PC-3 (cell line): ENCODE measurements at regions not wholly inside any gene's neighbourhood (a gene's known extent, or its start where the extent isn't known, plus 50 kb on each side); places are given as distances from the start of the nearest gene placed in this dataset.

ENCODE experiments used
- ATAC-seq: fragments of 200-7000 bp; cut with Tn5 transposase; 2 replicates; pipeline ENCODE4 v1.9.1; 2020; ENCODE audit warnings: mild to moderate bottlenecking, moderate library complexity
- BruUV-seq: library from RNA; stranded (reverse); fragments of 400-500 nt; replicated peaks from 2 replicates; lab custom pipeline; 2021; lab: Mats Ljungman, UMichigan
- CTCF ChIA-PET: fragments of 300-600 bp; sonication (Branson Sonifier 250); formaldehyde crosslinking; loops from one replicate; lab custom pipeline; 2022; ENCODE audit warnings: antibody characterized with exemption; lab: Charles Lee
- POLR2A ChIA-PET: fragments of 300-600 bp; sonication (Branson Sonifier 250); formaldehyde crosslinking; loops from one replicate; lab custom pipeline; 2022; ENCODE audit warnings: antibody characterized with exemption; ENCODE audit not compliant: unreplicated experiment; lab: Charles Lee
- DNase-seq: peaks from one replicate; pipeline ENCODE4 v3.0.0-alpha.2; 2015
- H2AFZ ChIP-seq: fragments of 300-600 bp; sonication (generic); 2 replicates; pipeline ENCODE4 v1.6.0; 2016; ENCODE audit warnings: antibody characterized with exemption, low read length
- H3F3A ChIP-seq: fragments of 300-600 bp; sonication (generic); one replicate; pipeline ENCODE4 v1.6.0; 2017; ENCODE audit warnings: antibody characterized with exemption, low read length, control low read depth, mild to moderate bottlenecking; ENCODE audit not compliant: unreplicated experiment
- H3K27ac ChIP-seq: fragments of 300-600 bp; sonication (generic); 2 replicates; pipeline ENCODE4 v1.5.1; 2016; ENCODE audit warnings: mild to moderate bottlenecking, low read length
- H3K27me3 ChIP-seq: fragments of 300-600 bp; sonication (generic); 2 replicates; pipeline ENCODE4 v1.6.1; 2016; ENCODE audit warnings: low read length, mixed read lengths
- H3K36me3 ChIP-seq: fragments of 300-600 bp; sonication (generic); 2 replicates; pipeline ENCODE4 v1.6.1; 2016; ENCODE audit warnings: low read depth, mixed run types, low read length, mixed read lengths
- H3K4me1 ChIP-seq: fragments of 300-600 bp; sonication (generic); 2 replicates; pipeline ENCODE4 v1.5.1; 2016; ENCODE audit warnings: low read length; ENCODE audit not compliant: insufficient read depth
- H3K4me2 ChIP-seq: fragments of 300-600 bp; sonication (generic); 2 replicates; pipeline ENCODE4 v1.6.0; 2016; ENCODE audit warnings: low read length
- H3K4me3 ChIP-seq: fragments of 300-600 bp; sonication (generic); 2 replicates; pipeline ENCODE4 v1.5.1; 2016; ENCODE audit warnings: mild to moderate bottlenecking, low read length, mixed read lengths
- H3K79me2 ChIP-seq: fragments of 300-600 bp; sonication (generic); 2 replicates; pipeline ENCODE4 v1.6.1; 2017; ENCODE audit warnings: low read length, mixed read lengths
- H3K9ac ChIP-seq: fragments of 300-600 bp; sonication (generic); 2 replicates; pipeline ENCODE4 v1.6.0; 2016; ENCODE audit warnings: mild to moderate bottlenecking, low read length
- H3K9me2 ChIP-seq: fragments of 300-600 bp; sonication (generic); replicated peaks from 2 replicates; pipeline ENCODE4 v1.6.1; 2016; ENCODE audit warnings: mixed run types, low read length, mixed read lengths
- H3K9me3 ChIP-seq: fragments of 300-600 bp; sonication (generic); 2 replicates; pipeline ENCODE4 v1.6.1; 2016; ENCODE audit warnings: low read length, mixed read lengths
- H4K20me1 ChIP-seq: fragments of 300-600 bp; sonication (generic); 2 replicates; pipeline ENCODE4 v1.6.1; 2016; ENCODE audit warnings: low read length, mixed read lengths
- EZH2 ChIP-seq: fragments of 300-600 bp; sonication (generic); IDR thresholded peaks from one replicate; pipeline ENCODE4 v1.6.1; 2017; ENCODE audit warnings: antibody characterized with exemption, mild to moderate bottlenecking, low read length; ENCODE audit not compliant: unreplicated experiment
- EZH2phosphoT487 ChIP-seq: fragments of 300-600 bp; sonication (generic); IDR thresholded peaks from 2 replicates; pipeline ENCODE4 v1.6.1; 2018; ENCODE audit warnings: mild to moderate bottlenecking, antibody characterized with exemption, low read length, borderline replicate concordance
- intact Hi-C: fragments of 100-400 bp; cut with micrococcal nuclease; formaldehyde crosslinking; loops from 2 replicates; pipeline ENCODE4 v1.9.0; 2023
- TF ChIP-seq, protein P1 (sequence below): fragments of 300-600 bp; sonication (generic); conservative IDR thresholded peaks from 2 replicates; pipeline ENCODE4 v1.5.1; 2017; ENCODE audit warnings: antibody characterized with exemption, low read depth, mild to moderate bottlenecking, low read length

DNA sequence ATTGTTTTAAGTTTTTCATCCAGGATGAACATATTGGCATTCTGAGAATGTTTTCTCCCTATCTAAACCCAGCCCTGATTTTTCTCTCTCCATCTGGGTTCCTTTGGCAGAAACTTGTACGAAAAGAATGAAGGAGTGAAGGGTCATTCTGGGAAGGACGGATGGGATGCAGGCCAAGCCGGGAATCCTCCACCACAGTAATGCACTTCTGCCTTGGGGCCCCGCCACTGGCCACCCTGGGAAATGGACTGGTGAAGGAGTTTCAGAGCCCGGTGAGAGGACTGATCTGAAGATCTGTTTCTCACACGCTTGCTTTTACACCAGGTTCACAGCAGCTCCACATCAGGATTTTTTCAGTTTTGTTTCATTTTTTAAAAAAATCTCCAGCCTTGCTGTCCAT is 554.8 kb downstream of the BNC2 start:
- H3K27ac ChIP-seq = no peak overlapping the region
- POLR2A ChIA-PET = no interaction called here
- BruUV-seq = no TSS peak
- CTCF ChIA-PET = no interaction called here
- no peaks in the 10 kb centered on the region for H4K20me1 ChIP-seq
- intact Hi-C loops = no loop called here
- H3K36me3 ChIP-seq = no peaks in the 10 kb centered on the region
- no peak overlapping the region for H2AFZ ChIP-seq
- H3K9me2 ChIP-seq = no peaks in the 10 kb centered on the region
- H3K4me2 ChIP-seq = no peak overlapping the region
- no peak overlapping the region for H3K9ac ChIP-seq
- DNase-seq = no peak
- ATAC-seq = no peak
- no peaks in the 10 kb centered on the region for H3K27me3 ChIP-seq
- no peak overlapping the region for H3K4me3 ChIP-seq
- no peak for TF ChIP-seq EZH2
- TF ChIP-seq, protein P1, sequence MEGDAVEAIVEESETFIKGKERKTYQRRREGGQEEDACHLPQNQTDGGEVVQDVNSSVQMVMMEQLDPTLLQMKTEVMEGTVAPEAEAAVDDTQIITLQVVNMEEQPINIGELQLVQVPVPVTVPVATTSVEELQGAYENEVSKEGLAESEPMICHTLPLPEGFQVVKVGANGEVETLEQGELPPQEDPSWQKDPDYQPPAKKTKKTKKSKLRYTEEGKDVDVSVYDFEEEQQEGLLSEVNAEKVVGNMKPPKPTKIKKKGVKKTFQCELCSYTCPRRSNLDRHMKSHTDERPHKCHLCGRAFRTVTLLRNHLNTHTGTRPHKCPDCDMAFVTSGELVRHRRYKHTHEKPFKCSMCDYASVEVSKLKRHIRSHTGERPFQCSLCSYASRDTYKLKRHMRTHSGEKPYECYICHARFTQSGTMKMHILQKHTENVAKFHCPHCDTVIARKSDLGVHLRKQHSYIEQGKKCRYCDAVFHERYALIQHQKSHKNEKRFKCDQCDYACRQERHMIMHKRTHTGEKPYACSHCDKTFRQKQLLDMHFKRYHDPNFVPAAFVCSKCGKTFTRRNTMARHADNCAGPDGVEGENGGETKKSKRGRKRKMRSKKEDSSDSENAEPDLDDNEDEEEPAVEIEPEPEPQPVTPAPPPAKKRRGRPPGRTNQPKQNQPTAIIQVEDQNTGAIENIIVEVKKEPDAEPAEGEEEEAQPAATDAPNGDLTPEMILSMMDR = no peak
- TF ChIP-seq EZH2phosphoT487 = no peak
- no peaks in the 10 kb centered on the region for H3K4me1 ChIP-seq
- no peaks in the 10 kb centered on the region for H3K79me2 ChIP-seq
- no peaks in the 10 kb centered on the region for H3K9me3 ChIP-seq
- no peaks in the 10 kb centered on the region for H3F3A ChIP-seq

DNA sequence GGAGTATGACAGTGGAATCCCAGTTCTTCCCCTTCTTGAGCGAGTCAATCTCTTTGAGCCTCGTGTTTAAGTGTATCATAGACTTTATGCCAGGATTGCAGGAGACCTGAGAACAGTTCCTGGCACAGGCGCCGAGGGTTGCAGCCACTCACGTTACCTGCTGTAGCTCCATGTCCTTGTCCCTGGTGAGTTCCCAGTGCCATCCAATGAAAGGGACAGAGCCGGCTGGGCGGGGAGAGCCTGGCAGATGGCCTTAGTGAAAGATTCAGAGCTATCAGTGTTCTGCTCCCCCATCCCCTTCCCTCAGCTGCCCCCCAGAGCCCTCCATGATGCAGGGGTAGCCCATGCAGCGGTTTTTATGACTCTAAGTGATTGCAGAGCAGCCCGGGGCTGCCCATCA is 554.0 kb downstream of the BNC2 start:
- Histone ChIP-seq H3K4me2 (no peak overlapping the region), H3K27ac (no peak overlapping the region), H3K4me3 (no peak overlapping the region), H2AFZ (no peak overlapping the region), H3K79me2 (no peaks in the 10 kb centered on the region), H3K9ac (no peak overlapping the region), H3K9me2 (no peaks in the 10 kb centered on the region), H3K4me1 (peaks cover 6% of the 10 kb centered on the region), H4K20me1 (no peaks in the 10 kb centered on the region), H3K9me3 (no peaks in the 10 kb centered on the region), H3K27me3 (no peaks in the 10 kb centered on the region), H3F3A (no peaks in the 10 kb centered on the region), H3K36me3 (no peaks in the 10 kb centered on the region)
- no TSS peak for BruUV-seq
- ChIA-PET CTCF (no interaction called here), POLR2A (no interaction called here)
- ATAC-seq (no peak), DNase-seq (no peak)
- intact Hi-C loops = no loop called here
- TF ChIP-seq, protein P1 = no peak
- TF ChIP-seq EZH2phosphoT487 (no peak), EZH2 (no peak)

DNA sequence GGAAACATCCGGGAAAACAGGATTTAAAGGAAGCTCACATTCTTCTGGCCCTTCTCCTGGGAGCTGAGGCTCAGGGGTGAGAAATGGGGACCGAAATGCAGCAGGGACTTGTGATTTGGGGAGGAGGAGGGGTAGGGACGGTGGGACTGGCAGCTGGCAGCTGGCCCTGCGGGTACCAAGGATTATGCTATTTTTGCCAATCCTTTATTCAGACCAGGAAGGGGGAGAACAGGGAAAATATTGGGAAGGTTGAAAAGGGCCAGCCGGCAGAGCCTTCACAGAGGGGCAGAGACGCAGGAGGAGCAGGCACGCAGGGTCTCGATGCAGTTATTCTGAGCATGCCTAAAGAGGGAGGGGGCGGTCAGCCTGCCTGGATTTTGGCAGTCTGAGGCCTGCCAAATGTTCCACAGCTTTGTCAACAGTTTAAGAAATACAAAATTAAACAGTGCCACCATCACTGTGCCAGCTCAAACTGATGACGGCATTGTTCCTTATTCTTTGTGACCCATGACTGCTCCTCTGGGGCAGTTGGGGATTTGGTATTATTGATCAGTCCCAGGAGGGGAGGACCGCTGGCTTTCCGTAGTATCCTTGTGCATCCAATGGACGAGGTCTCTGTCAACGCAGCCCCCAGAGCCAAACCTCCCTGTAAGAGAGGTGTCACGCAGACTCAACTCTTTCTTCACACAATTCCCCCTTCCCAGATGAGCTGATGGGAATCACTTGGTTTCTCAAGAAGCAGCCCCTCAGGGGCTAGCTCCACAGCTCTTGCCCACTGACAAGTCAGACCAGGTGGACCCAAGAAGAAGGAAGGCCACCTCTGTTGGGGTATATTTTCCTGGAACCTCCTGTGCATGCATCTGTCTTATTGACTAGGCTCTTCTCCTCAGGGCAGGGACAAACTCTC is 553.3 kb downstream of the BNC2 start:
- ChIA-PET CTCF (no interaction called here), POLR2A (no interaction called here)
- no peak overlapping the region for H2AFZ ChIP-seq
- intact Hi-C loops = no loop called here
- no peaks in the 10 kb centered on the region for H3K36me3 ChIP-seq
- H3K9me2 ChIP-seq = no peaks in the 10 kb centered on the region
- H3K4me3 ChIP-seq = no peak overlapping the region
- TF ChIP-seq EZH2phosphoT487 (no peak), EZH2 (no peak)
- TF ChIP-seq, protein P1 = no peak
- no peak overlapping the region for H3K4me2 ChIP-seq
- BruUV-seq = no TSS peak
- DNase-seq = no peak
- H3K79me2 ChIP-seq = no peaks in the 10 kb centered on the region
- H3K27ac ChIP-seq = no peak overlapping the region
- no peak overlapping the region for H3K9ac ChIP-seq
- peaks cover 13% of the 10 kb centered on the region for H3K4me1 ChIP-seq
- no peaks in the 10 kb centered on the region for H3K27me3 ChIP-seq
- H4K20me1 ChIP-seq = no peaks in the 10 kb centered on the region
- H3K9me3 ChIP-seq = no peaks in the 10 kb centered on the region
- no peak for ATAC-seq
- no peaks in the 10 kb centered on the region for H3F3A ChIP-seq
